ENCODE measurements at regions not wholly inside any gene's neighbourhood (a gene's known extent, or its start where the extent isn't known, plus 50 kb on each side); places are given as distances from the start of the nearest gene placed in this dataset.

DNA sequence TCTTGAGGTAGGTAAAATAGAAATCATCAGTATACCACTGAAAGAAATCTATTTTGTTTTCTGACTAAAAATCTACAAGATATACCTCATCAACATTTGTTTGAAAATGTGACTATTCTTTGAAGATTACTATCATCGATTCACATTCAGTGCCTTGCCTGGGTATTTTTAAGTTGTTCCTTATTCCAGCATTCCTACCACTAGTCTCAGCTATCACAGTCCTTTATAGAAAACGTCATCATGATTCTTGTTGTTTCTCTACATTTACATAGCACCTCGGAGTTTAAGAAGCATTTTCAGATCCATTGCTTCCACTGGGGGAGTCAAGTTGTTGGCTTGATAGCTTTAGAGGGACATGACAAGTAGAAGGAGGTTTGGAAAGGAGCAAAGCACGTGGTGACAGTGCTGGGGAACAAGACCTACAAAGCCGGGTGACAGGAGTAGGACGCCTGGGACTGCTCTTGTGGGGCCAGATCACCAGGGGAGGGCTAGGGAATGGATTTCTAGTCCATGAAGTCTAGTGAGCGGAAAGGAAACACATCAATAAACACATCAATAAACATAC, 61.5 kb downstream of the HES1 start:
- H3K27me3 ChIP-seq = no peaks in the 10 kb centered on the region
- H3K4me3 ChIP-seq = no peak overlapping the region
- TF ChIP-seq, protein P1, sequence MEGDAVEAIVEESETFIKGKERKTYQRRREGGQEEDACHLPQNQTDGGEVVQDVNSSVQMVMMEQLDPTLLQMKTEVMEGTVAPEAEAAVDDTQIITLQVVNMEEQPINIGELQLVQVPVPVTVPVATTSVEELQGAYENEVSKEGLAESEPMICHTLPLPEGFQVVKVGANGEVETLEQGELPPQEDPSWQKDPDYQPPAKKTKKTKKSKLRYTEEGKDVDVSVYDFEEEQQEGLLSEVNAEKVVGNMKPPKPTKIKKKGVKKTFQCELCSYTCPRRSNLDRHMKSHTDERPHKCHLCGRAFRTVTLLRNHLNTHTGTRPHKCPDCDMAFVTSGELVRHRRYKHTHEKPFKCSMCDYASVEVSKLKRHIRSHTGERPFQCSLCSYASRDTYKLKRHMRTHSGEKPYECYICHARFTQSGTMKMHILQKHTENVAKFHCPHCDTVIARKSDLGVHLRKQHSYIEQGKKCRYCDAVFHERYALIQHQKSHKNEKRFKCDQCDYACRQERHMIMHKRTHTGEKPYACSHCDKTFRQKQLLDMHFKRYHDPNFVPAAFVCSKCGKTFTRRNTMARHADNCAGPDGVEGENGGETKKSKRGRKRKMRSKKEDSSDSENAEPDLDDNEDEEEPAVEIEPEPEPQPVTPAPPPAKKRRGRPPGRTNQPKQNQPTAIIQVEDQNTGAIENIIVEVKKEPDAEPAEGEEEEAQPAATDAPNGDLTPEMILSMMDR (IDR thresholded peaks at IDR 0.05) = no peak
- no peaks in the 10 kb centered on the region for H3K36me3 ChIP-seq
- intact Hi-C loops (cut with DNase I) = no loop called here
- no peak overlapping the region for H3K27ac ChIP-seq
- H3K4me1 ChIP-seq = no peaks in the 10 kb centered on the region
- DNase-seq = no peak
- no peaks in the 10 kb centered on the region for H3K9me3 ChIP-seq
- no peak overlapping the region for H3K9ac ChIP-seq (ENCODE audit: low read depth in 2 of 2, low read length in 2 of 2)

DNA sequence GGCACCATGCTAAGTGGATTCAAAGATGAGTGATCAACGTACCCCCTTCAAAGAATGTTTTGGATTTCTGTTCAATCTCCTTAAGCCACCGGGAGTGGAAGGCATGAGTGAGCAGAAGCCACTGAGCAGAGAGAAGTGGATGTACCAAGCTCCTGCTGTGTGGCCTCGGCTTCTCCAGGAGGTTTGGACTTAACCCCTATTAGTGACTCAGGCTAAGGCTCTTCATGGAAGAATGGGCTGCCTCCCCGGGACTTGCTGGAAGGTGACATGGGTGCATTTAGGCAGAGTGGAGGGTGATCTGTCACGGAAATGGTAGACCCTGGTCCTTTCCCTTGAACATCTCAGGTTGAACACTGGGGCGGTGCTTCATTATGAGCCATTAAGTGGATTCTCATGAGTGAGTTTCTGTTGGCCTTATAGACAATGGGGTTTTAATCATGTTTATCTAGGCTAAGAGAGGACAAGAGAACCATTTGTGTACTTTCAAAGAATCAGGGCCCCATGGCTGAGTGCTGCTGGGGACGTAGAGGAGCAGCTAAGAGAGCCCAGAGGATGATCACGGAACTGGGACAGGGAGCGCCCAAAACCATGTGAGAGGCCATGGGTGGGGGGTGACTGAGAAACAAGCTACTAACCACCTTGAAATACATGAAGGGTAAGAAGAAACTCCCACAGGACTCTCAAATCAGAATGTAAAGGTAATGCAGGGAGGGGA, 62.2 kb downstream of the HES1 start:
- Histone ChIP-seq H3K9me3 (no peaks in the 10 kb centered on the region), H3K27me3 (no peaks in the 10 kb centered on the region), H3K9ac (ENCODE audit: low read depth in 2 of 2, low read length in 2 of 2) (no peak overlapping the region), H3K4me3 (no peak overlapping the region), H3K27ac (no peak overlapping the region), H3K4me1 (no peaks in the 10 kb centered on the region), H3K36me3 (no peaks in the 10 kb centered on the region)
- TF ChIP-seq, protein P1 (IDR thresholded peaks at IDR 0.05) = no peak
- intact Hi-C loops (cut with DNase I) = no loop called here
- DNase-seq = no peak

DNA sequence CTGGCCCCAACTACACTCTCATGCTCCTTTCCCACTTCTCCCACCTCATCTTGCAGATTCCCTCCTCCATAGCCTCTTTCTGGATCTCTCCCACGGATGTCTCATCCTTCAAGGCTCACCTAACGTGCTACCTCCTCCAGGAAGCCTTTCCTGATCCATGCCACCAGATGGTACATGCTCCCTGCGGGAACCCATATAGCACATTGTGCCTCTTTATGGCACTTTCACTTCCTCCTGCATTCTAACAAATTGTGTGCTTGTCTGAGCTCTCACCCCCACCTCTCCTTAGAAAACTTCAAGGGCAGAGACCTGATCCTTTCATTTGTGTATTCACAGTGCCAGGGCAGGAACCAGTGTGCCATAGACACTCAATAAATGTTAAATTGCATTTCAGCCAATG, 63.0 kb downstream of the HES1 start:
- Histone ChIP-seq H3K4me3 (no peak overlapping the region), H3K9ac (ENCODE audit: low read depth in 2 of 2, low read length in 2 of 2) (no peak overlapping the region), H3K4me1 (no peaks in the 10 kb centered on the region), H3K27me3 (peaks cover 5% of the 10 kb centered on the region), H3K27ac (no peak overlapping the region), H3K9me3 (no peaks in the 10 kb centered on the region), H3K36me3 (no peaks in the 10 kb centered on the region)
- intact Hi-C loops (cut with DNase I) = no loop called here
- DNase-seq = no peak
- TF ChIP-seq, protein P1 (IDR thresholded peaks at IDR 0.05) = no peak

DNA sequence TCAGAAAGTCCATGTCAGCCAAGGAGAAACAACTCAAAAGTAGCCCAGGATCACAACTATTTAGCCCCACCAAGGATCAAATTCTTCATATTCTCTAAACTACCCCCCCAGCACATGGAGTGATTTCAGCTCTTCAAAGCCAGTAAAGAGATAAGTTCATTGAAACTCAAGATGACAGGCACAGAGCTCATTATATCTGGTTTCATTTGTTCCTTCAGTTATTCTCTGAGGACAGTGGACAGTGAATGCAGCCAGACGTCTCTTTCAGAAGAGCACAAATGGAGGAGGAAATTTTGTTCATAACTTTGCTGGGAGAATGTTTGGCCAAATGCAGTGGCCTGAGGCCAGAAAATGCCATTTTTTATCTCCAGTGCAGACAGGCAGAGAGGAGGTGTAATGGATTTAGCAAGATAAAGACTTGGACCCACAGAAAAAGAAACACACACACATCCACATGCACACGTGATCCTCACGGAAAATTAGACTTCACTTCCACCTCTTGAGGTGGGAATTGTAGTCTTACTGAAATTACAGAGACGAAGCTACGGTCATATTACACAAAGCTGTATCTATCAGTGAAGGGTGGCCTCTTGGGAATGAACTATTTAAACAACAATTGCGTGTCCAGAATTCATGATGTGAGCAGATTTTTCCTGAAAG, 64.6 kb downstream of the HES1 start:
- TF ChIP-seq, protein P1 (IDR thresholded peaks at IDR 0.05) = no peak
- H3K27ac ChIP-seq = no peak overlapping the region
- H3K27me3 ChIP-seq = peaks cover 12% of the 10 kb centered on the region
- no peaks in the 10 kb centered on the region for H3K9me3 ChIP-seq
- no peaks in the 10 kb centered on the region for H3K36me3 ChIP-seq
- DNase-seq = no peak
- no peak overlapping the region for H3K9ac ChIP-seq (ENCODE audit: low read depth in 2 of 2, low read length in 2 of 2)
- no peaks in the 10 kb centered on the region for H3K4me1 ChIP-seq
- intact Hi-C loops (cut with DNase I) = no loop called here
- H3K4me3 ChIP-seq = no peak overlapping the region

DNA sequence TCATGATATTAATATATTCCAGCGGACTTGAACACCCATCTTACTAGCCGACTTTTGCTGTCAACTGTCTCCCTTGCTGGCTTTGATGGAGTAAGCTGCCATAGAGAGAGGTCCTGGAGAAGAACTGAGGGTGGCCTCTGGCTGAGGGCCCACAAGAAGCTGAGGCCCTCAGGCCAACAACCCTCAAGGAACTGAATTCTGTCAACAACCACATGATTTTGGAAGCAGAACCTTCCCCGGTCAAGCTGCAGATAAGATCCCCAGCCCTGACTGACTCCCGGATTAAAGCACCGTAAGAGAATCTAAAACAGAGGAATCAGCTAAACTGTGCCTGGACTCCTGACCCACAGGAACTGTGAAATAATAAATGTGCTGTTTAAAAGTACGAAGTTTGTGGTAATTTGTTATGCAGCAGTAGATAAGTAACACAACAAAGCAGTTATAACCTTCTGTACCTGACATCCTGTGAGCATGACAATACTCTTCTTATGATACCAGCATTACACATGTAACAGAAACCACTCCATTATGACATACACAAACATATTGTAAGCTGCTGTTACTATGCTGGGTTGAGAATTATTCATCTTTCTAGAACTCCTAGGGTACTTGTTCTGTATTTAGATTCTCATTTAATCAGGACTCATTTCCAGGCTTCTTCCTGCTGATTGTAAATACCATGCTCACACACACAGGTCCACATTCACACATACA, 66.2 kb downstream of the HES1 start:
- intact Hi-C loops (cut with DNase I) = no loop called here
- DNase-seq = no peak
- Histone ChIP-seq H3K27me3 (peaks cover 12% of the 10 kb centered on the region), H3K36me3 (no peaks in the 10 kb centered on the region), H3K27ac (no peak overlapping the region), H3K4me3 (no peak overlapping the region), H3K9ac (ENCODE audit: low read depth in 2 of 2, low read length in 2 of 2) (no peak overlapping the region), H3K4me1 (no peaks in the 10 kb centered on the region), H3K9me3 (no peaks in the 10 kb centered on the region)
- TF ChIP-seq, protein P1 (IDR thresholded peaks at IDR 0.05) = no peak
